ENCODE measurements at regions not wholly inside any gene's neighbourhood (a gene's known extent, or its start where the extent isn't known, plus 50 kb on each side); places are given as distances from the start of the nearest gene placed in this dataset.

DNA sequence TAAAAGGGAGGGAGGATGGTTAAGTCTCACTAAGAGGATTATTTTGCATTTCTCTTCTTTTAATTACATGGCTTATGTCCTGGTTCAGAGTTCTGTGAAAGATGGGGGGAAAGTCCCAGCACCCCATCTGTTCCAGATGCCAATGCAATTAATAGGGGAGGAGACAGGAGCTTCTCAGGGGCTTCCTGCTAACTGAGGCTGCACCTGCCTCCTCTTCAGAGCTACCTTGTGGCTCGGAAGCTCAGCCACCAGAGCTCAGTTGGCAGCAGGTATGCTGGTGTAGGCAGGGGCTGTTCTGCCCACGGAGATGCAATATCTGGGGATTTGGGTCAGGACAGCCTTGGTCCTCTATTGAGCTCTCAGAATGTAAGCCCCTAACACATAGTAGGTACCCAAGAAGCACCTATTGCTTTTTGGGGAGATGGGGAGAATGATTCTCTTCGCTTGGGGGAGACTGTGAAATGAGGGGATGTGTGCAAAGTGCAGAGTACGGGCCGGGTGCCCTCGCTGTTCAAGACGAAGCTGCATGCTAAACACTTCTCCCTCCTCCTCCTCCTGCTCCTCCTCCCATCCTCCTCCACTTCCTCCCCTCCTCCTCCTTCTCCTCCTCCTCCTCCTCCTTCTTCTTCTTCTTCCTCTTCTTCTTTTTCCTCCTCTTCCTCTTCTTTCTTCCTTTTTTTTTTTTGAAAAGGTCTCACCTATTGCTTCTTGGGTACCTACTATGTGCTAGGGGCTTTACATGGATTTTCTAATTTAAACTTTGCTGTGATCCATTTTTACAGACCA is 279.0 kb downstream of the PTPRU start (continued):
- TF ChIP-seq, protein P1, sequence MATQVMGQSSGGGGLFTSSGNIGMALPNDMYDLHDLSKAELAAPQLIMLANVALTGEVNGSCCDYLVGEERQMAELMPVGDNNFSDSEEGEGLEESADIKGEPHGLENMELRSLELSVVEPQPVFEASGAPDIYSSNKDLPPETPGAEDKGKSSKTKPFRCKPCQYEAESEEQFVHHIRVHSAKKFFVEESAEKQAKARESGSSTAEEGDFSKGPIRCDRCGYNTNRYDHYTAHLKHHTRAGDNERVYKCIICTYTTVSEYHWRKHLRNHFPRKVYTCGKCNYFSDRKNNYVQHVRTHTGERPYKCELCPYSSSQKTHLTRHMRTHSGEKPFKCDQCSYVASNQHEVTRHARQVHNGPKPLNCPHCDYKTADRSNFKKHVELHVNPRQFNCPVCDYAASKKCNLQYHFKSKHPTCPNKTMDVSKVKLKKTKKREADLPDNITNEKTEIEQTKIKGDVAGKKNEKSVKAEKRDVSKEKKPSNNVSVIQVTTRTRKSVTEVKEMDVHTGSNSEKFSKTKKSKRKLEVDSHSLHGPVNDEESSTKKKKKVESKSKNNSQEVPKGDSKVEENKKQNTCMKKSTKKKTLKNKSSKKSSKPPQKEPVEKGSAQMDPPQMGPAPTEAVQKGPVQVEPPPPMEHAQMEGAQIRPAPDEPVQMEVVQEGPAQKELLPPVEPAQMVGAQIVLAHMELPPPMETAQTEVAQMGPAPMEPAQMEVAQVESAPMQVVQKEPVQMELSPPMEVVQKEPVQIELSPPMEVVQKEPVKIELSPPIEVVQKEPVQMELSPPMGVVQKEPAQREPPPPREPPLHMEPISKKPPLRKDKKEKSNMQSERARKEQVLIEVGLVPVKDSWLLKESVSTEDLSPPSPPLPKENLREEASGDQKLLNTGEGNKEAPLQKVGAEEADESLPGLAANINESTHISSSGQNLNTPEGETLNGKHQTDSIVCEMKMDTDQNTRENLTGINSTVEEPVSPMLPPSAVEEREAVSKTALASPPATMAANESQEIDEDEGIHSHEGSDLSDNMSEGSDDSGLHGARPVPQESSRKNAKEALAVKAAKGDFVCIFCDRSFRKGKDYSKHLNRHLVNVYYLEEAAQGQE (IDR thresholded peaks at IDR 0.05; ENCODE audit: low read depth) = no peak
- TF ChIP-seq POLR2AphosphoS5 (IDR thresholded peaks at IDR 0.05; ENCODE audit: low read depth, low read length) (no peak), TCF7L2 (IDR thresholded peaks at IDR 0.05; ENCODE audit: borderline replicate concordance, extremely low read depth, insufficient read depth, insufficient read length) (no peak)

DNA sequence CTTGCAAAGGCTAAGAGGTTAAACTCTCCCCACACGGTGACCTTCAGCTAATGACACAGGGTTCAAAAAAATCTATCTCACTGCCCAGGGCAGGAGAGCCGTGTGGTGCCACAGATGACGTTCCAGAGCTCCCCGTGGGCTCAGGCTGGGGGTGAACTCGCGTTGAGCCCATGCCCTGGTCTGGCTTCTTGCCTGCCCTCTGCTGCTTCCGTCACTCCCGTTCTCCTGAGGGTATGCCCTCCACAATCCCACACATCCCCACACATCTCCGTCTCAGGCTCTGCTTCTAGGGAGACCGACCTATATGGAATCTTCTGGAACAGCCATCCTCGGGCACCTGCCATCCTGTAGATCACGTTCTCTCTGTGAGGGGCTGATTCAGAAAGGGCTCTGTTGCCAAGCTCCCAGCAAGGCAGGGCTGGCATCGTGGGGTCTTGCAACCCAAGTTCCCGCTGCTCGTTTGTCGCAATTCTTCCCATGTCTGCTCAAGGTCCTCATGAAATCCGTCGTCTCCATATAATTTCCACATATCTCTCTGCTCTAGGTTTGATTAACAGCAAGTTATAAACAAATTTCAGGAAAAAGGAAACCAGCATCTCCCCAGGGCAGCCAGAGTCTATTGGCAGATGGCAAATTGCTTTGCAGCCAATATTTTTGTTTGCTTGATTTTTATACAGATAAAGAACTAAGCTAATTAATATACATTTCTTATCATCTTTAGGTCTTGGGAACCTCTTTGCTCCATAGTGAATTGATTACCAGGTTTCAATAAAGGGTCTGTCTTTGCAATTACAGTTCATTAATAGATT is 278.2 kb downstream of the PTPRU start:
- no peaks in the 10 kb centered on the region for H3K36me3 ChIP-seq (ENCODE audit: control insufficient read depth in 1 of 2, insufficient read depth in 2 of 2, low read length in 2 of 2)
- DNase-seq (ENCODE audit: low read depth, low spot score) (no peak), ATAC-seq (no peak)
- no peak overlapping the region for H3K4me2 ChIP-seq (ENCODE audit: low read length)
- H3K27me3 ChIP-seq (ENCODE audit: insufficient read depth, low read length) = peaks cover 18% of the 10 kb centered on the region
- ChIA-PET POLR2A (no interaction called here), RAD21 (ENCODE audit: low non-redundant PET in 1 of 2, low total read pairs in 2 of 2, uncharacterized antibody in 2 of 2, unreplicated experiment in 2 of 2) (interaction anchor here in 1 of 2 experiments (0.6 kb wide), 1 partner anchor 240 kb away, joined by 3 read pairs; no protein-coding TSS in a partner anchor), CTCF (interaction anchor here (1.2 to 1.8 kb wide), 3 partner anchors 334 to 597 kb away, joined by 3 to 6 read pairs (median 4); no protein-coding TSS in a partner anchor)
- no peaks in the 10 kb centered on the region for H3K9me3 ChIP-seq (ENCODE audit: control insufficient read depth in 1 of 2, insufficient read depth in 1 of 2, low read depth in 1 of 2, low read length in 2 of 2)
- intact Hi-C loops (cut with micrococcal nuclease) = loop anchor here (5.0 kb wide), 1 partner anchor 277 kb away; the partner anchor contains the start of gene PTPRU
- H3K27ac ChIP-seq (ENCODE audit: low read depth, low read length) = no peak overlapping the region
- BruUV-seq (replicated peaks) = no TSS peak
- no peak overlapping the region for H3K9ac ChIP-seq (ENCODE audit: low read length)
- H2AFZ ChIP-seq (ENCODE audit: low read depth, low read length, poor library complexity, severe bottlenecking) = no peak overlapping the region
- H3K4me1 ChIP-seq (ENCODE audit: control insufficient read depth in 1 of 2, insufficient read depth in 2 of 2, low read length in 2 of 2) = no peaks in the 10 kb centered on the region
- H4K20me1 ChIP-seq (ENCODE audit: insufficient read depth) = no peaks in the 10 kb centered on the region
- H3K9me2 ChIP-seq (ENCODE audit: insufficient read depth) = no peaks in the 10 kb centered on the region
- no peaks in the 10 kb centered on the region for H3K79me2 ChIP-seq (ENCODE audit: insufficient read depth, low read length)
- H3K4me3 ChIP-seq (replicated peaks in 1 of 2; ENCODE audit: low read depth in 1 of 2, low read length in 2 of 2) = no peak overlapping the region
- TF ChIP-seq ZNF274 (IDR thresholded peaks at IDR 0.05; ENCODE audit: low read depth, low read length) (no peak), TCF7L2 (IDR thresholded peaks at IDR 0.05; ENCODE audit: borderline replicate concordance, extremely low read depth, insufficient read depth, insufficient read length) (no peak), SRF (IDR thresholded peaks at IDR 0.05; ENCODE audit: low read depth) (no peak), CBX3 (IDR thresholded peaks at IDR 0.05; ENCODE audit: low read depth) (no peak), RAD21 (IDR thresholded peaks at IDR 0.05; ENCODE audit: low read depth) (no peak), JUND (IDR thresholded peaks at IDR 0.05) (no peak), EZH2 (IDR thresholded peaks at IDR 0.05) (no peak), ZFX (IDR thresholded peaks at IDR 0.05) (no peak)
- TF ChIP-seq, protein P2, sequence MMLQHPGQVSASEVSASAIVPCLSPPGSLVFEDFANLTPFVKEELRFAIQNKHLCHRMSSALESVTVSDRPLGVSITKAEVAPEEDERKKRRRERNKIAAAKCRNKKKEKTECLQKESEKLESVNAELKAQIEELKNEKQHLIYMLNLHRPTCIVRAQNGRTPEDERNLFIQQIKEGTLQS (IDR thresholded peaks at IDR 0.05) = no peak
- TF ChIP-seq, protein P3, sequence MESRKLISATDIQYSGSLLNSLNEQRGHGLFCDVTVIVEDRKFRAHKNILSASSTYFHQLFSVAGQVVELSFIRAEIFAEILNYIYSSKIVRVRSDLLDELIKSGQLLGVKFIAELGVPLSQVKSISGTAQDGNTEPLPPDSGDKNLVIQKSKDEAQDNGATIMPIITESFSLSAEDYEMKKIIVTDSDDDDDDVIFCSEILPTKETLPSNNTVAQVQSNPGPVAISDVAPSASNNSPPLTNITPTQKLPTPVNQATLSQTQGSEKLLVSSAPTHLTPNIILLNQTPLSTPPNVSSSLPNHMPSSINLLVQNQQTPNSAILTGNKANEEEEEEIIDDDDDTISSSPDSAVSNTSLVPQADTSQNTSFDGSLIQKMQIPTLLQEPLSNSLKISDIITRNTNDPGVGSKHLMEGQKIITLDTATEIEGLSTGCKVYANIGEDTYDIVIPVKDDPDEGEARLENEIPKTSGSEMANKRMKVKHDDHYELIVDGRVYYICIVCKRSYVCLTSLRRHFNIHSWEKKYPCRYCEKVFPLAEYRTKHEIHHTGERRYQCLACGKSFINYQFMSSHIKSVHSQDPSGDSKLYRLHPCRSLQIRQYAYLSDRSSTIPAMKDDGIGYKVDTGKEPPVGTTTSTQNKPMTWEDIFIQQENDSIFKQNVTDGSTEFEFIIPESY (IDR thresholded peaks at IDR 0.05; ENCODE audit: extremely low read depth, insufficient replicate concordance, low read length) = no peak
- TF ChIP-seq, protein P4, sequence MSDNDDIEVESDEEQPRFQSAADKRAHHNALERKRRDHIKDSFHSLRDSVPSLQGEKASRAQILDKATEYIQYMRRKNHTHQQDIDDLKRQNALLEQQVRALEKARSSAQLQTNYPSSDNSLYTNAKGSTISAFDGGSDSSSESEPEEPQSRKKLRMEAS (IDR thresholded peaks at IDR 0.05) = no peak
- TF ChIP-seq, protein P5, sequence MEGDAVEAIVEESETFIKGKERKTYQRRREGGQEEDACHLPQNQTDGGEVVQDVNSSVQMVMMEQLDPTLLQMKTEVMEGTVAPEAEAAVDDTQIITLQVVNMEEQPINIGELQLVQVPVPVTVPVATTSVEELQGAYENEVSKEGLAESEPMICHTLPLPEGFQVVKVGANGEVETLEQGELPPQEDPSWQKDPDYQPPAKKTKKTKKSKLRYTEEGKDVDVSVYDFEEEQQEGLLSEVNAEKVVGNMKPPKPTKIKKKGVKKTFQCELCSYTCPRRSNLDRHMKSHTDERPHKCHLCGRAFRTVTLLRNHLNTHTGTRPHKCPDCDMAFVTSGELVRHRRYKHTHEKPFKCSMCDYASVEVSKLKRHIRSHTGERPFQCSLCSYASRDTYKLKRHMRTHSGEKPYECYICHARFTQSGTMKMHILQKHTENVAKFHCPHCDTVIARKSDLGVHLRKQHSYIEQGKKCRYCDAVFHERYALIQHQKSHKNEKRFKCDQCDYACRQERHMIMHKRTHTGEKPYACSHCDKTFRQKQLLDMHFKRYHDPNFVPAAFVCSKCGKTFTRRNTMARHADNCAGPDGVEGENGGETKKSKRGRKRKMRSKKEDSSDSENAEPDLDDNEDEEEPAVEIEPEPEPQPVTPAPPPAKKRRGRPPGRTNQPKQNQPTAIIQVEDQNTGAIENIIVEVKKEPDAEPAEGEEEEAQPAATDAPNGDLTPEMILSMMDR (IDR thresholded peaks at IDR 0.05 in 2 of 3, conservative IDR thresholded peaks at IDR 0.05 in 1 of 3; ENCODE audit: borderline replicate concordance in 1 of 3, insufficient read depth in 1 of 3, low read depth in 2 of 3, low read length in 2 of 3) = no peak

Data from HCT116 (cell line).